ENCODE measurements at regions not wholly inside any gene's neighbourhood (a gene's known extent, or its start where the extent isn't known, plus 50 kb on each side); places are given as distances from the start of the nearest gene placed in this dataset.

GRCh38 chr2:59312967-59313940 lies 1072.1 kb upstream of the FANCL start:
- no peak overlapping the region for H2AFZ ChIP-seq (ENCODE audit: low read depth, low read length)
- H3K27me3 ChIP-seq (ENCODE audit: insufficient read depth, low read depth, low read length), result no peaks in the 10 kb centered on the region
- H3K9me2 ChIP-seq (ENCODE audit: insufficient read depth, low read length), result no peaks in the 10 kb centered on the region
- H3K4me3 ChIP-seq (ENCODE audit: low read length), result no peak overlapping the region
- H3K79me2 ChIP-seq (replicated peaks; ENCODE audit: insufficient read depth, low read length), result no peaks in the 10 kb centered on the region
- no peak overlapping the region for H3K4me2 ChIP-seq (ENCODE audit: low read length)
- no peak overlapping the region for H3K27ac ChIP-seq (ENCODE audit: low read length)
- no peaks in the 10 kb centered on the region for H4K20me1 ChIP-seq (ENCODE audit: insufficient read depth)
- no peak overlapping the region for H3K9ac ChIP-seq (ENCODE audit: low read length)
- no peaks in the 10 kb centered on the region for H3K36me3 ChIP-seq (ENCODE audit: insufficient read depth, low read length)
- no peak for TF ChIP-seq TAF1 (IDR thresholded peaks at IDR 0.05; ENCODE audit: low read depth)
- no peak for TF ChIP-seq EP300 (conservative IDR thresholded peaks at IDR 0.05; ENCODE audit: poor library complexity, severe bottlenecking)
- TF ChIP-seq MXI1 (conservative IDR thresholded peaks at IDR 0.05; ENCODE audit: poor library complexity, severe bottlenecking), result no peak
- TF ChIP-seq RAD21 (conservative IDR thresholded peaks at IDR 0.05), result no peak
- no peak for TF ChIP-seq POLR2AphosphoS5 (IDR thresholded peaks at IDR 0.05)
- TF ChIP-seq REST (IDR thresholded peaks at IDR 0.05; ENCODE audit: borderline replicate concordance), result no peak
- TF ChIP-seq CTCF (IDR thresholded peaks at IDR 0.05; ENCODE audit: poor library complexity, severe bottlenecking), result no peak
- TF ChIP-seq EZH2 (IDR thresholded peaks at IDR 0.05; ENCODE audit: borderline replicate concordance, insufficient read depth, low read length, poor library complexity, severe bottlenecking), result no peak
- TF ChIP-seq SMC3 (conservative IDR thresholded peaks at IDR 0.05; ENCODE audit: poor library complexity), result no peak
- no peaks in the 10 kb centered on the region for H3K9me3 ChIP-seq (ENCODE audit: low read length)
- H3F3A ChIP-seq (ENCODE audit: insufficient read depth, low read length, poor library complexity, severe bottlenecking), result no peaks in the 10 kb centered on the region

- H3K27me3 ChIP-seq (ENCODE audit: insufficient read depth, low read depth, low read length), result no peaks in the 10 kb centered on the region
Measured at GRCh38 chr2:59312029-59312428, 1070.9 kb upstream of the FANCL start.

More at GRCh38 chr2:59312029-59312428, 1070.9 kb upstream of the FANCL start:
- no peak overlapping the region for H2AFZ ChIP-seq (ENCODE audit: low read depth, low read length)
- H3K9me3 ChIP-seq (ENCODE audit: low read length), result no peaks in the 10 kb centered on the region
- no peak overlapping the region for H3K9ac ChIP-seq (ENCODE audit: low read length)
- no peak overlapping the region for H3K4me3 ChIP-seq (ENCODE audit: low read length)
- no peaks in the 10 kb centered on the region for H3K36me3 ChIP-seq (ENCODE audit: insufficient read depth, low read length)
- no peak for TF ChIP-seq EZH2 (IDR thresholded peaks at IDR 0.05; ENCODE audit: borderline replicate concordance, insufficient read depth, low read length, poor library complexity, severe bottlenecking)
- TF ChIP-seq TAF1 (IDR thresholded peaks at IDR 0.05; ENCODE audit: low read depth), result no peak
- no peak for TF ChIP-seq SMC3 (conservative IDR thresholded peaks at IDR 0.05; ENCODE audit: poor library complexity)
- no peak for TF ChIP-seq MXI1 (conservative IDR thresholded peaks at IDR 0.05; ENCODE audit: poor library complexity, severe bottlenecking)
- no peak for TF ChIP-seq EP300 (conservative IDR thresholded peaks at IDR 0.05; ENCODE audit: poor library complexity, severe bottlenecking)
- no peak for TF ChIP-seq POLR2AphosphoS5 (IDR thresholded peaks at IDR 0.05)
- TF ChIP-seq RAD21 (conservative IDR thresholded peaks at IDR 0.05), result no peak
- no peak overlapping the region for H3K4me2 ChIP-seq (ENCODE audit: low read length)
- no peaks in the 10 kb centered on the region for H3F3A ChIP-seq (ENCODE audit: insufficient read depth, low read length, poor library complexity, severe bottlenecking)
- no peaks in the 10 kb centered on the region for H3K79me2 ChIP-seq (replicated peaks; ENCODE audit: insufficient read depth, low read length)
- H3K27ac ChIP-seq (ENCODE audit: low read length), result no peak overlapping the region
- H3K9me2 ChIP-seq (ENCODE audit: insufficient read depth, low read length), result no peaks in the 10 kb centered on the region
- H4K20me1 ChIP-seq (ENCODE audit: insufficient read depth), result no peaks in the 10 kb centered on the region
